Adrenal gland (tissue), 9 donors: ENCODE measurements at regions not wholly inside any gene's neighbourhood (a gene's known extent, or its start where the extent isn't known, plus 50 kb on each side); places are given as distances from the start of the nearest gene placed in this dataset.

Experiments
- DNase-seq, 7 donors: peaks; one replicate each; pipeline ENCODE4 v3.0.0-alpha.2; 2019 to 2020
- H3K27ac ChIP-seq, 5 donors: fragments of 200-600 bp; sonication (generic) in 4 of 5; 1 replicate in 3 of 5; 2 replicates in 2 of 5; pipeline versions ENCODE4 v1.5.1 to v1.8.0; 2016 to 2020; ENCODE audit warnings: mild to moderate bottlenecking in 1 of 5
- H3K27me3 ChIP-seq: fragments of 200-600 bp; 2 replicates; pipeline ENCODE4 v1.8.0; 2021
- H3K36me3 ChIP-seq, 2 donors: fragments of 200-600 bp; replicated peaks in 1 of 2; 1 replicate in 1 of 2; 2 replicates in 1 of 2; pipeline versions ENCODE4 v1.5.1 to v1.8.0; 2018 to 2022
- H3K4me1 ChIP-seq, 2 donors: fragments of 200-600 bp; replicated peaks in 1 of 2; 1 replicate in 1 of 2; 2 replicates in 1 of 2; pipeline versions ENCODE4 v1.5.1 to v1.8.0; 2018 to 2021
- H3K4me3 ChIP-seq, 4 donors: fragments of 200-600 bp; sonication (generic) in 3 of 4; one replicate each; pipeline ENCODE4 v1.5.1; 2016 to 2018
- H3K9me3 ChIP-seq, 3 donors: fragments of 200-600 bp; sonication (generic) in 1 of 3; replicated peaks in 1 of 3; 1 replicate in 2 of 3; 2 replicates in 1 of 3; pipeline versions ENCODE4 v1.5.1 to v1.8.0; 2016 to 2021
- CTCF ChIP-seq, 6 experiments: fragments of 450-650 bp in 4 of 6; fragments of 200-600 bp in 2 of 6; sonication (generic) in 1 of 6; IDR thresholded peaks; 1 replicate in 5 of 6; 2 replicates in 1 of 6; pipeline versions ENCODE4 v1.5.1 to v1.8.0; 2016 to 2021; ENCODE audit warnings: antibody characterized with exemption in 6 of 6, mild to moderate bottlenecking in 2 of 6, moderate library complexity in 1 of 6
- POLR2A ChIP-seq, 2 donors: fragments of 450-650 bp; IDR thresholded peaks; one replicate each; pipeline ENCODE4 v1.6.1; 2017; ENCODE audit warnings: antibody characterized with exemption in 2 of 2, mild to moderate bottlenecking in 2 of 2, moderate library complexity in 1 of 2
- WGBS, 4 donors: extraction: QIAGEN DNeasy Blood & Tissue Kit in 2 of 4; methylation state at CpG; one replicate each; pipeline versions ENCODE4 v1.1.5 to v1.1.7; 2013 to 2017; 5-methylcytosine and 5-hydroxymethylcytosine counted together
- intact Hi-C, 2 donors: fragments of 100-400 bp; cut with DNase I; formaldehyde crosslinking; loops; one replicate each; pipeline versions ENCODE4 v1.14.1 to v1.15.0; 2022 to 2023
- donor health status: healthy with polysubstance abuse.
- donor health status: Bipolar disorder and iron deficiency.
- donor health status: DM: yes; HTN: yes; CAD: no.
- donor health status: DM: no; HTN: no; CAD: no.
- donor health status: DM: no; HTN: no; CAD: no.

DNA sequence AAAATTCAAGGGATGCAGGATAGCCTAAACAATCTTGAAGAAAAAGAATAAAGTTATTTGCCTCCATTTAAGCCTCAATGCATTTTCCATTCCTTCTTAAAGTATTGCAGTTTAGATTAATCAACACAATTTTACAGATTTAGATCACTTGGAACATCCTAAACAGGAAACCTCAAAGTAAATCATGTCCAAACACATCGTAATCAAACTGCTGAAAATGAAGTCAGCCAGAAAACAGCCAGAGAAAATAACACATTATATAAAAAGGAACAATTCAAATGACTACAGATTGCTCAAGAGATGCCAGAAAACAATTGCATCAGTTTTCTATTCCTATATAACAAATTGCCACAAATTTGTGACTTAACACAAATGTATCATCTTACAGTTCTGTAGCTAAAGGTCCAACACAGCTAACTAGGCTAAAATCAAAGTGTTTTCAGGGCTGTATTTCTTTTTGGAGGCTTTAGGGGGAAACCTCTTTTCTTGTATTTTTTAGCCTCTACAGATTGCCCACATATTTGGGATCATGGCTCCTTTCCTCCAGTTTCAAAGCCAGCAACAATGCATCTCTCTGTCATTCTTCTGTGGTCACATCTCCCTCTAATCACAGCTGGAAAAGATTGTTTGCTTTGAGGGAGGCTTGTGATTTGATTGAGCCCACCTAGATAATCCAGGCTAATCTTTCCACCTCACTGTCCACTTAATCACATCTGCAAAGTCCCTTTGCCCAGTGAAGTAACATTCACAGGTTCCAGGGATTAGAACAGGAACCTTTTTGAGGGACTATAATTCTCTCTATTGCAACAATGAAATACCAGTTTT lies 543.3 kb upstream of the UBE2E2 start:
- TF ChIP-seq POLR2A (IDR thresholded peaks at IDR 0.05) (no peak), CTCF (IDR thresholded peaks at IDR 0.05) (no peak)
- WGBS, 4 donors: 26 to 38% (median 31%) methylated on average over 1 of the region's 1 CpG
- Histone ChIP-seq H3K36me3 (no peaks in the 10 kb centered on the region), H3K9me3 (peaks cover 0 to 7% (median 0%) of the 10 kb centered on the region in 3 donors), H3K4me1 (no peaks in the 10 kb centered on the region), H3K27me3 (no peaks in the 10 kb centered on the region), H3K4me3 (no peak overlapping the region), H3K27ac (no peak overlapping the region)
- DNase-seq: no peak
- intact Hi-C loops: no loop called here

GRCh38 chr3:22660606-22661005 lies 542.5 kb upstream of the UBE2E2 start:
- no peaks in the 10 kb centered on the region for H3K4me1 ChIP-seq
- TF ChIP-seq POLR2A (IDR thresholded peaks at IDR 0.05) (no peak), CTCF (IDR thresholded peaks at IDR 0.05) (no peak)
- WGBS, 4 donors: 21 to 63% (median 34%) methylated on average over 1 of the region's 1 CpG
- no peak for DNase-seq
- H3K27ac ChIP-seq: no peak overlapping the region
- no peaks in the 10 kb centered on the region for H3K27me3 ChIP-seq
- intact Hi-C loops: no loop called here
- H3K4me3 ChIP-seq: no peak overlapping the region
- no peaks in the 10 kb centered on the region for H3K36me3 ChIP-seq
- peaks cover 0 to 7% (median 0%) of the 10 kb centered on the region in 3 donors for H3K9me3 ChIP-seq

DNA sequence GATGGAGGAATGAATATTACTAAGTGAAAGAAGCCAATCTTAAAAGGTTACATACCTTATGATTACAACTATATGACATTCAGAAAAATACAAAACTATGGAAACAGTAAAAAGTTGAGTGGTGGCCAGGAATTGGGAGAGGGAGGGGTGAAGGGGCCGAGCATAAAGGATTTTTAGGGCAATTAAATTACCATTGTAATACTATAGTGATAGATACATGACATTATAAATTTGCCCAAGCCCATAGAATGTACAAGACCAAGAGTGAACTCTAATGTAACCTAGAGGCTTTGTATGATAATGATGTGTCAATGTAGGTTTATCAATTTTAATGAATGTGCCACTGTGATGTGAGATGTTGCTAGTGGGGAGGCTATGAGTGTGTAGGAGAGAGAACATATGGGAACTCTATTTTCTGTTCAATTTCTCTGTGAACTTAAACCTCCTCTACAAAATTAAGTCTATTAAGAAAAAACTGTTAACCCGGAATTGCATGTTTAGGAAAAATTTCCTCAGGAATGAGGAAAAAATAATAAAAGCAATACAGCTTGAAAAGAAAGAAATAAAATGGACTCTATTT lies 541.9 kb upstream of the UBE2E2 start:
- H3K4me1 ChIP-seq: no peaks in the 10 kb centered on the region
- H3K4me3 ChIP-seq: no peak overlapping the region
- no peak for DNase-seq
- H3K9me3 ChIP-seq: peaks cover 0 to 7% (median 0%) of the 10 kb centered on the region in 3 donors
- H3K36me3 ChIP-seq: no peaks in the 10 kb centered on the region
- H3K27ac ChIP-seq: no peak overlapping the region
- no peak for TF ChIP-seq POLR2A (IDR thresholded peaks at IDR 0.05)
- no peak for TF ChIP-seq CTCF (IDR thresholded peaks at IDR 0.05)
- intact Hi-C loops: no loop called here
- WGBS, 4 donors: 65 to 78% (median 66%) methylated on average over 2 of the region's 2 CpGs
- no peaks in the 10 kb centered on the region for H3K27me3 ChIP-seq

GRCh38 chr3:22665528-22665927 lies 537.6 kb upstream of the UBE2E2 start:
- H3K27ac ChIP-seq: no peak overlapping the region
- intact Hi-C loops: no loop called here
- TF ChIP-seq POLR2A (IDR thresholded peaks at IDR 0.05) (no peak), CTCF (IDR thresholded peaks at IDR 0.05) (no peak)
- H3K36me3 ChIP-seq: no peaks in the 10 kb centered on the region
- DNase-seq: no peak
- no peak overlapping the region for H3K4me3 ChIP-seq
- no peaks in the 10 kb centered on the region for H3K9me3 ChIP-seq
- no peaks in the 10 kb centered on the region for H3K4me1 ChIP-seq
- 45 to 56% (median 47%) methylated on average over 2 of the region's 2 CpGs for WGBS, 4 donors
- H3K27me3 ChIP-seq: no peaks in the 10 kb centered on the region
